HT1080 (cell line): ENCODE measurements at regions not wholly inside any gene's neighbourhood (a gene's known extent, or its start where the extent isn't known, plus 50 kb on each side); places are given as distances from the start of the nearest gene placed in this dataset.
"Not testable (repeated sequence)": the region's sequence is repeated elsewhere in the genome, so short reads cannot be mapped to it uniquely, and the experiment has no call there.

Experiments used
- DNase-seq: peaks from one replicate; pipeline ENCODE4 v3.0.0-alpha.2; 2015; ENCODE audit warnings: low read depth

- DNase-seq, result no peak
Observed at GRCh38 chrX:152079768-152080167, 58.6 kb downstream of the MAGEA10 start.

GRCh38 chrX:152074163-152074562 lies 64.2 kb downstream of the MAGEA10 start:
- DNase-seq, result peak; percentile 0

GRCh38 chrX:152072236-152072635 lies 66.1 kb downstream of the MAGEA10 start:
- peak; percentile 85 for DNase-seq

GRCh38 chrX:152070144-152070543 lies 68.2 kb downstream of the MAGEA10 start:
- no peak for DNase-seq

- DNase-seq, result no peak
Observed at GRCh38 chrX:152061557-152061956, 76.8 kb downstream of the MAGEA10 start.

GRCh38 chrX:152061083-152061482 lies 77.3 kb downstream of the MAGEA10 start:
- no peak for DNase-seq

GRCh38 chrX:152050623-152051022 lies 76.1 kb upstream of the GABRE start:
- not testable (repeated sequence) for DNase-seq

GRCh38 chrX:152044383-152044782 lies 69.9 kb upstream of the GABRE start:
- DNase-seq, result no peak

- no peak for DNase-seq
Observed at GRCh38 chrX:152038804-152039203, 64.3 kb upstream of the GABRE start.

GRCh38 chrX:152037183-152037582 lies 62.7 kb upstream of the GABRE start:
- no peak for DNase-seq

GRCh38 chrX:152031346-152031745 lies 56.9 kb upstream of the GABRE start:
- DNase-seq, result not testable (repeated sequence)

GRCh38 chrX:152028579-152028978 lies 54.1 kb upstream of the GABRE start:
- DNase-seq, result no peak

- no peak for DNase-seq
Observed at GRCh38 chrX:152025656-152026440, 51.4 kb upstream of the GABRE start.

- DNase-seq, result no peak
Observed at GRCh38 chrX:152024710-152025109, 50.2 kb upstream of the GABRE start.
